ENCODE measurements at regions not wholly inside any gene's neighbourhood (a gene's known extent, or its start where the extent isn't known, plus 50 kb on each side); places are given as distances from the start of the nearest gene placed in this dataset.

DNA sequence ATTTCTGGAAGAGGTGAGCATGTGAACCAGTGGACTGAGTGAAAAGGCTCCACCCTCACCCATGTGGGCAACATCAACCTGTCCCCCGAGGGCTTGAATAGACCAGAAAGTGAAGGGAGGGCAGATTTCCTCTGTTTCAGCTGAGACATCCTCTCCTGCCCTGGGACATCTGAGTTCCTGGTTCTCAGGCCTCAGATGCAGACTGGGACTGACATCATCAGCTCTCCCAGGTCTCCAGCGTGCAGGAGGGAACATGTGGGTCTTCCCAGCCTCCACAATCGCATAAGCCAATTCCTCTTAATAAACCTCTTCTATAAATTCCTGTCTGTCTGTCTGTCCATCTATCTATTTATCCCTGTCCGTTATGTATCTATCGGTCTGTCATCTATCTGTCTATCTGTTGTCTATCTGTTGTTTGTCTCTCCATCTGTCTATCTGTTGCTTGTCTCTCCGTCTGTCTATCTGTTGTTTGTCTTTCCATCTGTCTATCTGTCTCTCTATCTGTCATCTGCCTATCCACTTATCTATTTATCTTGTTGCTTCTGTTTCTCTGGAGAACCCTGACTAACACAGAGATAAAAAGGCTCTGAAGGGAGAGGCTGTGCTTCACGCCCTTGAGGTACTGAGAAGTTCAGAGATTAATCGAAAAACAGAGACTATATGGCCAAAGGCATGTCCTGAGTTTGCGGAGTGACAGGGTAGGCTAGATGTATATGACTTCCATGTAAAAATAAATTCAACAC lies 140.3 kb upstream of the PFKP start:
- H3K36me3 Mint-ChIP-seq: no peaks in the 10 kb centered on the region
- H3K4me1 Mint-ChIP-seq: peaks cover 6% of the 10 kb centered on the region
- H3K9me3 Mint-ChIP-seq: no peaks in the 10 kb centered on the region
- no peak for DNase-seq (ENCODE audit: low spot score in 2 of 2)
- H3K27ac Mint-ChIP-seq: no peak overlapping the region
- no peak overlapping the region for H3K4me3 Mint-ChIP-seq
- ATAC-seq: no peak

DNA sequence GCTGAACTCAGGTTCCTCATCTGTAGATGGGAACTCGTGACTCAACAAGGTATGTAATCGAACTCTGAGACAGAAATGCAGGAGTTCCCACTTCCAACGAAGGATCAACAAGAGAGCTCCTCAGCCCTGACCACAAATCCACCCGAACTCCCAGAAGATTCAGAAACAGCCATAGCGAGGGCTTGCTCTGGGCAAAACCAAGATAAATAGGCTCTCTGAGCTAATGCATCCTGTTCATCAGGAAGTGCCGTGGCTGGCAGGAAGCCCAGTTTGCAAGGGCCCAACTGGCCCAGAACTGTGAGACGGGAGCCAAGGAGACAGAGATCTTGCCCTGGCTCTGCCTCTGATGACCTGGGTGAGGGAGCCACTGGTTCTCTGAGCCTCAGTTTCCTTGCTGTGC lies 141.7 kb upstream of the PFKP start:
- Mint-ChIP-seq H3K27ac (no peak overlapping the region), H3K36me3 (no peaks in the 10 kb centered on the region), H3K9me3 (no peaks in the 10 kb centered on the region), H3K4me3 (no peak overlapping the region), H3K4me1 (peaks cover 6% of the 10 kb centered on the region)
- ATAC-seq: no peak
- DNase-seq (ENCODE audit: low spot score in 2 of 2): no peak

GRCh38 chr10:2924431-2924830 lies 142.9 kb upstream of the PFKP start:
- H3K27ac Mint-ChIP-seq: no peak overlapping the region
- H3K9me3 Mint-ChIP-seq: no peaks in the 10 kb centered on the region
- no peaks in the 10 kb centered on the region for H3K36me3 Mint-ChIP-seq
- DNase-seq (ENCODE audit: low spot score in 2 of 2): no peak
- H3K4me3 Mint-ChIP-seq: no peak overlapping the region
- no peak for ATAC-seq
- peaks cover 6% of the 10 kb centered on the region for H3K4me1 Mint-ChIP-seq

GRCh38 chr10:2921956-2922680 lies 145.2 kb upstream of the PFKP start:
- ATAC-seq (peak; percentile 11), DNase-seq (ENCODE audit: low spot score in 2 of 2) (no peak)
- no peaks in the 10 kb centered on the region for H3K4me1 Mint-ChIP-seq
- H3K27ac Mint-ChIP-seq: no peak overlapping the region
- H3K9me3 Mint-ChIP-seq: no peaks in the 10 kb centered on the region
- H3K36me3 Mint-ChIP-seq: no peaks in the 10 kb centered on the region
- no peak overlapping the region for H3K4me3 Mint-ChIP-seq

DNA sequence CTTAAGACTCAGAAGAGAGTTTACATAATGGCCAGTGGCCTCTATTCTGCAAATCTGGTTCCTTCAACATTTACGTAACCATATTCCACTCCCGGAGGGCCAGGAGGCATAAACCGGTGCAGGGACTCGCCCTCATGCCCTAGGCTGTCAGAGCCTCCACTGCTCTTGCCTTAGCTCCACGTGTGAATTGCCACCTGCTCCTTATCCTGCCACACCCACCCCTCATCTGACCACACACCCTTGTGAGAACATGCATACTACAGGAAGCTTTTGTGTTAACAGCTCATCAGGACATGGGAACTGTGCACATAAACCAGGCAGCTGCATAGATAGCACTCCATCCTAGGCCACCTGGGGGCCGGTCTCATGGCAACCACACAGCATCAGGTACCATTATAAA lies 146.7 kb upstream of the PFKP start:
- H3K4me1 Mint-ChIP-seq: no peaks in the 10 kb centered on the region
- no peak for DNase-seq (ENCODE audit: low spot score in 2 of 2)
- H3K4me3 Mint-ChIP-seq: no peak overlapping the region
- ATAC-seq: no peak
- H3K27ac Mint-ChIP-seq: no peak overlapping the region
- no peaks in the 10 kb centered on the region for H3K36me3 Mint-ChIP-seq
- no peaks in the 10 kb centered on the region for H3K9me3 Mint-ChIP-seq

- no peaks in the 10 kb centered on the region for H3K4me1 Mint-ChIP-seq
- no peak overlapping the region for H3K27ac Mint-ChIP-seq
- H3K4me3 Mint-ChIP-seq: no peak overlapping the region
Measured at GRCh38 chr10:2920168-2920567, 147.2 kb upstream of the PFKP start.

GRCh38 chr10:2919016-2919415 lies 148.3 kb upstream of the PFKP start:
- Mint-ChIP-seq H3K4me1 (no peaks in the 10 kb centered on the region), H3K27ac (no peak overlapping the region), H3K4me3 (no peak overlapping the region), H3K9me3 (no peaks in the 10 kb centered on the region), H3K36me3 (no peaks in the 10 kb centered on the region)
- no peak for DNase-seq (ENCODE audit: low spot score in 2 of 2)
- no peak for ATAC-seq

More at GRCh38 chr10:2920168-2920567, 147.2 kb upstream of the PFKP start:
- no peak for DNase-seq (ENCODE audit: low spot score in 2 of 2)
- Mint-ChIP-seq H3K9me3 (no peaks in the 10 kb centered on the region), H3K36me3 (no peaks in the 10 kb centered on the region)
- no peak for ATAC-seq

DNA sequence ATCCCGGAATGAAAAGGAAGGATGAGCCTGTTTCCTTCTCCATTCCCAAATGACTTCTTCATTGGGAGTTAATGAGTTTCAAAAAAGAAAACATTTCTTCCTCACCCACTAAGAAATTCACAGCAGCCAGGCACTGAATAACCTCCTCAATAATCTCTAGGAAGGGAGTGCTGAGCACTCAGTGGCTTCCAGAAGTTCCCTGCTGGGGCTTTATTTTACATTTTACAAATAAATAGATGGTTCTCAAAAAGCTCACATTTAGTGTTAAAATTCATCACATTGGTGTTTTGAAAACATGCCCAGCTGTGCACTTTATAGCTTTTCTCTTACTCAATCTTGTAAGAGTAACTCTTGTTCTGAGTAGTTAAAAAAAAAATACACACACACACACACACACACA lies 148.9 kb upstream of the PFKP start:
- DNase-seq (ENCODE audit: low spot score in 2 of 2) (no peak), ATAC-seq (no peak)
- Mint-ChIP-seq H3K27ac (no peak overlapping the region), H3K4me1 (no peaks in the 10 kb centered on the region), H3K9me3 (no peaks in the 10 kb centered on the region), H3K4me3 (no peak overlapping the region), H3K36me3 (no peaks in the 10 kb centered on the region)

DNA sequence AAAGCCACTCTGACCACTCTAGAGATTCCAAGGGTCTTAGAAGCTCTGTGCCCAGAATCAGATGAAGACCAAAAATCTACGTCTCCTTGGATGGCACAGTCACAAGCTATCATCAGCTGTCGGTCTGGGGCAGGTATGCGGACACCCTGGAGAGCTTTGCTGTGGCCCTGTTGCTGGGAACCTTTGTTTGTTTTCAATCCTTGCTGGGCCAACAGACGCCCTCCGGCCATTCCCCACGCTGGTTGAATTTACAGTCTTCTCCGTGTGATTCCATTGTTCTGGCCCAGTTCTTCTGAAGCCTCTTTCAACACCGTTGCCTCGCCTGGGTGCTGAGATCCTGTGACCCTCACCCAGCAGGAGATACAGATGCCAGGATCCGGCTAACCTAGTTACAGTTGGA lies 149.4 kb upstream of the PFKP start:
- H3K36me3 Mint-ChIP-seq: no peaks in the 10 kb centered on the region
- no peaks in the 10 kb centered on the region for H3K9me3 Mint-ChIP-seq
- no peak for DNase-seq (ENCODE audit: low spot score in 2 of 2)
- H3K4me3 Mint-ChIP-seq: no peak overlapping the region
- no peaks in the 10 kb centered on the region for H3K4me1 Mint-ChIP-seq
- no peak overlapping the region for H3K27ac Mint-ChIP-seq
- no peak for ATAC-seq

- ATAC-seq: no peak
- no peak for DNase-seq (ENCODE audit: low spot score in 2 of 2)
- no peak overlapping the region for H3K4me3 Mint-ChIP-seq
- no peak overlapping the region for H3K27ac Mint-ChIP-seq
- H3K4me1 Mint-ChIP-seq: no peaks in the 10 kb centered on the region
- H3K9me3 Mint-ChIP-seq: no peaks in the 10 kb centered on the region
- H3K36me3 Mint-ChIP-seq: no peaks in the 10 kb centered on the region
Measured at GRCh38 chr10:2915412-2915811, 151.9 kb upstream of the PFKP start.

DNA sequence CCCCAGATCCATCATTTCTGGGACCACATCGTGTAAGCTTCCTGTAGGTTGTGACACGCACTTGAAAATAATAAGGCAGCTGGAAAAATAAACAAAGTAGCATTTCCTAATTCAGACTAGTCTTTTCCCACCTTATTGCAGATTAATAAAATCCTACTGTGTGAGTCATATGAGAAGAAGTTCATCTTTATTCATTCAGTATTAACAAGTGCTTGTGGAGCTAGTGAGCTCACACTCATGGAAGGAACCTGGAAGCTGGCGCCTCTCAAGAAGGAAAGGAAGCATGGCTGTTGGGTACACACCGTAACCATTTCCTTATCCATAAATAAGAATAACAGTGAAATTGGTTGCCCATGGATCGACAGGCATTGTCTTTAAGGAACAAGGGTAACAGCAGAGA lies 152.6 kb upstream of the PFKP start:
- DNase-seq (ENCODE audit: low spot score in 2 of 2): no peak
- Mint-ChIP-seq H3K27ac (no peak overlapping the region), H3K9me3 (no peaks in the 10 kb centered on the region), H3K36me3 (no peaks in the 10 kb centered on the region), H3K4me1 (no peaks in the 10 kb centered on the region), H3K4me3 (no peak overlapping the region)
- no peak for ATAC-seq

DNA sequence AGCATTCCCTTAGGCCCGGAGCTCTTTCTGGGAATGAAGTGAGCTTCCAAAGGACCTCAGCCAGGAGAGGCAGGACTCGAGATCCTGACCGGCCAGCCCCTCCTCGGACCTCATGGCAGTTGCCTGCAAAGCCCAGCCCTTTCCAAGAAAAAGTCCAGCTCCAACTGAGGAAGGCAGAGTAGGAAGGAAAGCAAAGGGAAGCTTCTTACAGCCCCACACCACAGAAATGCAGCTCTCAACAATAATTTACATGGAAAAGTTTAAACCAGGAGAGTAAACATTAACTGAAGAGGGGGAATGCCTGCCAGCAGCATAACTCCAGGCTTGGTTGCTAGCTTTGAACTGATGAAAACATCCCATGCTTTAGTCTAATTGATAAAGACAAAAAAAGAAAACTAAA lies 153.9 kb upstream of the PFKP start:
- H3K4me1 Mint-ChIP-seq: peaks cover 8% of the 10 kb centered on the region
- H3K27ac Mint-ChIP-seq: no peak overlapping the region

GRCh38 chr10:2910656-2911055 lies 156.7 kb upstream of the PFKP start:
- Mint-ChIP-seq H3K4me3 (no peak overlapping the region), H3K9me3 (no peaks in the 10 kb centered on the region), H3K27ac (no peak overlapping the region), H3K4me1 (peaks cover 13% of the 10 kb centered on the region), H3K36me3 (no peaks in the 10 kb centered on the region)
- ATAC-seq: no peak
- no peak for DNase-seq (ENCODE audit: low spot score in 2 of 2)

More for the DNA sequence above, 153.9 kb upstream of the PFKP start:
- DNase-seq (ENCODE audit: low spot score in 2 of 2) (no peak), ATAC-seq (no peak)
- Mint-ChIP-seq H3K36me3 (no peaks in the 10 kb centered on the region), H3K4me3 (no peak overlapping the region), H3K9me3 (no peaks in the 10 kb centered on the region)

GRCh38 chr10:2909921-2910320 lies 157.4 kb upstream of the PFKP start:
- H3K36me3 Mint-ChIP-seq: no peaks in the 10 kb centered on the region
- no peak overlapping the region for H3K27ac Mint-ChIP-seq
- no peak for DNase-seq (ENCODE audit: low spot score in 2 of 2)
- ATAC-seq: no peak
- H3K4me3 Mint-ChIP-seq: no peak overlapping the region
- no peaks in the 10 kb centered on the region for H3K9me3 Mint-ChIP-seq
- H3K4me1 Mint-ChIP-seq: peaks cover 13% of the 10 kb centered on the region

- no peaks in the 10 kb centered on the region for H3K9me3 Mint-ChIP-seq
- DNase-seq (ENCODE audit: low spot score in 2 of 2): no peak
- H3K27ac Mint-ChIP-seq: no peak overlapping the region
- H3K4me1 Mint-ChIP-seq: peaks cover 13% of the 10 kb centered on the region
- H3K4me3 Mint-ChIP-seq: no peak overlapping the region
- peak; percentile 58 for ATAC-seq
- H3K36me3 Mint-ChIP-seq: no peaks in the 10 kb centered on the region
Measured at GRCh38 chr10:2908851-2909630, 158.3 kb upstream of the PFKP start.

DNA sequence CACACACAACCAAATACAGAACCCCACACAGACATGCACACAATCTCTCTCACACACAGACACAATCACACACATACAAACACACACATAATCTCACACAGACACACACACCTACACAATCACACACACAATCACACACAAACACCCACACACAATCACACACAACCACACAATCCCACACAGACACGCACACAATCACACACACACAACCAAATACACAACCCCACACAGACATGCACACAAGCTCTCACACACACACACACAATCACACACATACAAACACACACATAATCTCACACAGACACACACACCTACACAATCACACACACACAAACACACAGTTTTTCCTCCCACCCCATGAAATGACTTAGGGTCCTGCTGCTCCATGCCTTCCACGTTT lies 160.4 kb upstream of the PFKP start:
- ATAC-seq (no peak), DNase-seq (ENCODE audit: low spot score in 2 of 2) (no peak)
- H3K4me3 Mint-ChIP-seq: no peak overlapping the region
- no peak overlapping the region for H3K27ac Mint-ChIP-seq
- no peaks in the 10 kb centered on the region for H3K36me3 Mint-ChIP-seq
- peaks cover 13% of the 10 kb centered on the region for H3K4me1 Mint-ChIP-seq
- no peaks in the 10 kb centered on the region for H3K9me3 Mint-ChIP-seq

Measured in stimulated activated effector memory CD8-positive, alpha-beta T cell treated with anti-CD3 and anti-CD28 coated beads, Interleukin-12 subunit alpha, Interleukin-12 subunit beta, amount 100 ng/mL, for 72 hours (primary cell).